ENCODE measurements at regions not wholly inside any gene's neighbourhood (a gene's known extent, or its start where the extent isn't known, plus 50 kb on each side); places are given as distances from the start of the nearest gene placed in this dataset.

- no peak for DNase-seq
- Histone ChIP-seq H4K20me1 (ENCODE audit: insufficient read depth, low read length) (no peaks in the 10 kb centered on the region), H3F3A (ENCODE audit: insufficient read depth, low read length) (no peaks in the 10 kb centered on the region), H3K4me2 (ENCODE audit: low read depth, low read length) (no peak overlapping the region), H2AFZ (ENCODE audit: low read length) (no peak overlapping the region), H3K9ac (ENCODE audit: low read length) (no peak overlapping the region), H3K27me3 (replicated peaks; ENCODE audit: insufficient read depth, low read length) (no peaks in the 10 kb centered on the region), H3K4me1 (ENCODE audit: low read length) (no peaks in the 10 kb centered on the region), H3K9me2 (replicated peaks; ENCODE audit: insufficient read depth, low read length) (no peaks in the 10 kb centered on the region), H3K4me3 (ENCODE audit: low read length) (no peak overlapping the region), H3K9me3 (replicated peaks; ENCODE audit: insufficient read depth, low read length) (no peaks in the 10 kb centered on the region), H3K79me2 (ENCODE audit: low read length) (no peaks in the 10 kb centered on the region), H3K36me3 (replicated peaks; ENCODE audit: insufficient read depth, low read length) (no peaks in the 10 kb centered on the region), H3K27ac (ENCODE audit: low read length) (no peak overlapping the region)
- TF ChIP-seq EZH2phosphoT487 (IDR thresholded peaks at IDR 0.05; ENCODE audit: low read length) (no peak), CTCF (IDR thresholded peaks at IDR 0.05; ENCODE audit: low read length) (no peak), EZH2 (optimal IDR thresholded peaks at IDR 0.05; ENCODE audit: low read depth, low read length) (no peak)
Observed at GRCh38 chr6:128573036-128573435, 52.6 kb upstream of the PTPRK start.

GRCh38 chr6:128572294-128572693 lies 51.9 kb upstream of the PTPRK start:
- Histone ChIP-seq H3K4me2 (ENCODE audit: low read depth, low read length) (no peak overlapping the region), H3K79me2 (ENCODE audit: low read length) (no peaks in the 10 kb centered on the region), H3K27me3 (replicated peaks; ENCODE audit: insufficient read depth, low read length) (no peaks in the 10 kb centered on the region), H3K27ac (ENCODE audit: low read length) (no peak overlapping the region), H4K20me1 (ENCODE audit: insufficient read depth, low read length) (no peaks in the 10 kb centered on the region), H3K4me3 (ENCODE audit: low read length) (no peak overlapping the region), H2AFZ (ENCODE audit: low read length) (no peak overlapping the region), H3K9me3 (replicated peaks; ENCODE audit: insufficient read depth, low read length) (no peaks in the 10 kb centered on the region), H3F3A (ENCODE audit: insufficient read depth, low read length) (no peaks in the 10 kb centered on the region), H3K36me3 (replicated peaks; ENCODE audit: insufficient read depth, low read length) (no peaks in the 10 kb centered on the region), H3K9ac (ENCODE audit: low read length) (no peak overlapping the region), H3K4me1 (ENCODE audit: low read length) (no peaks in the 10 kb centered on the region), H3K9me2 (replicated peaks; ENCODE audit: insufficient read depth, low read length) (no peaks in the 10 kb centered on the region)
- DNase-seq, result no peak
- TF ChIP-seq CTCF (IDR thresholded peaks at IDR 0.05; ENCODE audit: low read length) (no peak), EZH2 (optimal IDR thresholded peaks at IDR 0.05; ENCODE audit: low read depth, low read length) (no peak), EZH2phosphoT487 (IDR thresholded peaks at IDR 0.05; ENCODE audit: low read length) (no peak)

- no peak overlapping the region for H3K27ac ChIP-seq (ENCODE audit: low read length)
- no peak overlapping the region for H3K4me2 ChIP-seq (ENCODE audit: low read depth, low read length)
- no peak for DNase-seq
Observed at GRCh38 chr6:128570680-128571063, 50.3 kb upstream of the PTPRK start.

More at GRCh38 chr6:128570680-128571063, 50.3 kb upstream of the PTPRK start:
- H3F3A ChIP-seq (ENCODE audit: insufficient read depth, low read length), result no peaks in the 10 kb centered on the region
- H2AFZ ChIP-seq (ENCODE audit: low read length), result no peak overlapping the region
- H3K9me3 ChIP-seq (replicated peaks; ENCODE audit: insufficient read depth, low read length), result no peaks in the 10 kb centered on the region
- H3K27me3 ChIP-seq (replicated peaks; ENCODE audit: insufficient read depth, low read length), result no peaks in the 10 kb centered on the region
- no peak overlapping the region for H3K9ac ChIP-seq (ENCODE audit: low read length)
- H3K4me3 ChIP-seq (ENCODE audit: low read length), result no peak overlapping the region
- no peaks in the 10 kb centered on the region for H3K9me2 ChIP-seq (replicated peaks; ENCODE audit: insufficient read depth, low read length)
- TF ChIP-seq EZH2phosphoT487 (IDR thresholded peaks at IDR 0.05; ENCODE audit: low read length) (no peak), EZH2 (optimal IDR thresholded peaks at IDR 0.05; ENCODE audit: low read depth, low read length) (no peak), CTCF (IDR thresholded peaks at IDR 0.05; ENCODE audit: low read length) (no peak)
- H3K79me2 ChIP-seq (ENCODE audit: low read length), result no peaks in the 10 kb centered on the region
- no peaks in the 10 kb centered on the region for H4K20me1 ChIP-seq (ENCODE audit: insufficient read depth, low read length)
- H3K4me1 ChIP-seq (ENCODE audit: low read length), result no peaks in the 10 kb centered on the region
- no peaks in the 10 kb centered on the region for H3K36me3 ChIP-seq (replicated peaks; ENCODE audit: insufficient read depth, low read length)

Data from MM.1S (cell line).